HCT116 (cell line): ENCODE measurements at regions not wholly inside any gene's neighbourhood (a gene's known extent, or its start where the extent isn't known, plus 50 kb on each side); places are given as distances from the start of the nearest gene placed in this dataset.

ENCODE experiments used
- ATAC-seq: fragments of 200-7000 bp; cut with Tn5 transposase; 2 replicates; pipeline ENCODE4 v1.9.1; 2020; ENCODE audit warnings: mild to moderate bottlenecking, moderate library complexity
- BruUV-seq: library from RNA; stranded (reverse); fragments of 400-500 nt; replicated peaks from 2 replicates; lab custom pipeline; 2021; lab: Mats Ljungman, UMichigan
- CTCF ChIA-PET: fragments of 300-600 bp; sonication (Branson Sonifier 250); formaldehyde crosslinking; loops from one replicate; lab custom pipeline; 2021; ENCODE audit warnings: antibody characterized with exemption; lab: Charles Lee
- POLR2A ChIA-PET: fragments of 300-600, 350-600 bp; sonication (Branson Sonifier 250); formaldehyde crosslinking; loops from one replicate; lab custom pipeline; 2021; ENCODE audit warnings: antibody characterized with exemption; lab: Charles Lee
- RAD21 ChIA-PET, 2 experiments: fragments of 300-600 bp; sonication (Branson Sonifier 250); formaldehyde crosslinking; loops; one replicate each; lab custom pipeline; 2023; ENCODE audit warnings: low total read pairs in 2 of 2; ENCODE audit not compliant: uncharacterized antibody in 2 of 2, unreplicated experiment in 2 of 2, low non-redundant PET in 1 of 2; lab: Charles Lee
- DNase-seq: peaks from one replicate; pipeline ENCODE4 v3.0.0-alpha.2; 2010; ENCODE audit warnings: low read depth, low spot score
- H2AFZ ChIP-seq: fragments of 200-600 bp; shearing (Covaris generic), sonication (generic); 2 replicates; pipeline ENCODE4 v1.6.1; 2017; ENCODE audit warnings: low read depth, mixed run types, mixed read lengths, antibody characterized with exemption, low read length; ENCODE audit not compliant: poor library complexity, severe bottlenecking
- H3K27ac ChIP-seq: 2 replicates; pipeline ENCODE4 v1.5.1; 2012; ENCODE audit warnings: low read depth, low read length
- H3K27me3 ChIP-seq: fragments of 200-600 bp; sonication (generic); 2 replicates; pipeline ENCODE4 v1.6.1; 2016; ENCODE audit warnings: mixed run types, low read length, mixed read lengths; ENCODE audit not compliant: insufficient read depth
- H3K36me3 ChIP-seq, 2 experiments: fragments of 200-500 bp in 1 of 2; fragments of 200-600 bp in 1 of 2; sonication (Bioruptor generic) in 1 of 2; sonication (generic) in 1 of 2; 2 replicates each; pipeline versions ENCODE4 v1.5.1 to v1.6.1; 2014 to 2016; ENCODE audit warnings: low read length in 2 of 2, inconsistent platforms in 1 of 2, mixed read lengths in 1 of 2, mixed run types in 1 of 2; ENCODE audit not compliant: insufficient read depth in 2 of 2, control insufficient read depth in 1 of 2
- H3K4me1 ChIP-seq, 2 experiments: fragments of 200-600 bp in 1 of 2; sonication (generic) in 1 of 2; 2 replicates each; pipeline versions ENCODE4 v1.5.1 to v1.6.1; 2012 to 2017; ENCODE audit warnings: low read length in 2 of 2, inconsistent platforms in 1 of 2, mild to moderate bottlenecking in 1 of 2, mixed read lengths in 1 of 2, mixed run types in 1 of 2, moderate library complexity in 1 of 2; ENCODE audit not compliant: insufficient read depth in 2 of 2, control insufficient read depth in 1 of 2
- H3K4me2 ChIP-seq: fragments of 200-600 bp; sonication (generic); 2 replicates; pipeline ENCODE4 v1.6.1; 2017; ENCODE audit warnings: mixed run types, low read length, mixed read lengths
- H3K4me3 ChIP-seq, 2 experiments: fragments of 200-600 bp in 1 of 2; sonication (generic) in 1 of 2; replicated peaks in 1 of 2; 2 replicates each; pipeline ENCODE4 v1.5.1; 2011 to 2016; ENCODE audit warnings: low read length in 2 of 2, control low read depth in 1 of 2, low read depth in 1 of 2, mild to moderate bottlenecking in 1 of 2, mixed read lengths in 1 of 2, mixed run types in 1 of 2
- H3K79me2 ChIP-seq: fragments of 200-600 bp; sonication (generic); 2 replicates; pipeline ENCODE4 v1.6.1; 2017; ENCODE audit warnings: mild to moderate bottlenecking, mixed run types, low read length, moderate library complexity, mixed read lengths; ENCODE audit not compliant: insufficient read depth
- H3K9ac ChIP-seq: fragments of 200-600 bp; sonication (generic); 2 replicates; pipeline ENCODE4 v1.6.1; 2016; ENCODE audit warnings: low read length, mixed read lengths
- H3K9me2 ChIP-seq: fragments of 200-600 bp; sonication (generic), shearing (Covaris generic); 2 replicates; pipeline ENCODE4 v1.6.1; 2017; ENCODE audit warnings: mixed run types, mild to moderate bottlenecking, moderate library complexity; ENCODE audit not compliant: insufficient read depth
- H3K9me3 ChIP-seq, 2 experiments: fragments of 200-500 bp in 1 of 2; fragments of 200-600 bp in 1 of 2; sonication (Bioruptor generic) in 1 of 2; sonication (generic) in 1 of 2; 2 replicates each; pipeline ENCODE4 v1.6.1; 2014 to 2017; ENCODE audit warnings: low read length in 2 of 2, mixed read lengths in 2 of 2, inconsistent platforms in 1 of 2, low read depth in 1 of 2, mild to moderate bottlenecking in 1 of 2, mixed run types in 1 of 2, moderate library complexity in 1 of 2; ENCODE audit not compliant: control insufficient read depth in 1 of 2, insufficient read depth in 1 of 2
- H4K20me1 ChIP-seq: fragments of 200-600 bp; sonication (generic), shearing (Covaris generic); 2 replicates; pipeline ENCODE4 v1.6.1; 2017; ENCODE audit warnings: mixed run types, mild to moderate bottlenecking, moderate library complexity; ENCODE audit not compliant: insufficient read depth
- ATF3 ChIP-seq: IDR thresholded peaks from 2 replicates; pipeline ENCODE4 v1.6.1; 2012
- CBX3 ChIP-seq: IDR thresholded peaks from 2 replicates; pipeline ENCODE4 v1.6.1; 2012; ENCODE audit warnings: low read depth
- CEBPB ChIP-seq: IDR thresholded peaks from 2 replicates; pipeline ENCODE4 v1.6.1; 2012; ENCODE audit warnings: low read depth
- CTCF ChIP-seq, 3 experiments: fragments of 200-600 bp in 1 of 3; sonication (generic) in 1 of 3; IDR thresholded peaks in 2 of 3; conservative IDR thresholded peaks in 1 of 3; 2 replicates each; pipeline ENCODE4 v1.5.1; 2012 to 2017; ENCODE audit warnings: low read depth in 2 of 3, low read length in 2 of 3, antibody characterized with exemption in 1 of 3, borderline replicate concordance in 1 of 3, control low read depth in 1 of 3, mild to moderate bottlenecking in 1 of 3, mixed read lengths in 1 of 3, mixed run types in 1 of 3, moderate library complexity in 1 of 3; ENCODE audit not compliant: insufficient read depth in 1 of 3
- EGR1 ChIP-seq: IDR thresholded peaks from 2 replicates; pipeline ENCODE4 v1.6.1; 2012; ENCODE audit warnings: low read depth
- ELF1 ChIP-seq: IDR thresholded peaks from 2 replicates; pipeline ENCODE4 v1.6.1; 2012; ENCODE audit warnings: low read depth, borderline replicate concordance
- EZH2phosphoT487 ChIP-seq: fragments of 200-600 bp; IDR thresholded peaks from 2 replicates; pipeline ENCODE4 v1.6.1; 2018; ENCODE audit warnings: antibody characterized with exemption, borderline replicate concordance
- FOSL1 ChIP-seq: IDR thresholded peaks from 2 replicates; pipeline ENCODE4 v1.6.1; 2012; ENCODE audit warnings: low read depth
- JUND ChIP-seq: IDR thresholded peaks from 2 replicates; pipeline ENCODE4 v1.6.1; 2012
- MAX ChIP-seq: IDR thresholded peaks from 2 replicates; pipeline ENCODE4 v1.6.1; 2012
- POLR2A ChIP-seq: IDR thresholded peaks from 2 replicates; pipeline ENCODE4 v1.7.0; 2011; ENCODE audit warnings: borderline replicate concordance; ENCODE audit not compliant: insufficient read depth, insufficient read length; ENCODE audit errors: extremely low read depth
- POLR2AphosphoS5 ChIP-seq: IDR thresholded peaks from 2 replicates; pipeline ENCODE4 v1.6.1; 2011; ENCODE audit warnings: mild to moderate bottlenecking, low read depth, low read length, moderate library complexity
- RAD21 ChIP-seq: IDR thresholded peaks from 2 replicates; pipeline ENCODE4 v1.6.1; 2012; ENCODE audit warnings: low read depth, mild to moderate bottlenecking
- REST ChIP-seq: IDR thresholded peaks from 2 replicates; pipeline ENCODE4 v1.6.1; 2012; ENCODE audit warnings: low read depth
- SIN3A ChIP-seq: IDR thresholded peaks from 2 replicates; pipeline ENCODE4 v1.6.1; 2012; ENCODE audit warnings: low read depth
- SP1 ChIP-seq: IDR thresholded peaks from 2 replicates; pipeline ENCODE4 v1.6.1; 2012; ENCODE audit warnings: low read depth
- SRF ChIP-seq: IDR thresholded peaks from 2 replicates; pipeline ENCODE4 v1.6.1; 2012; ENCODE audit warnings: low read depth
- TCF7L2 ChIP-seq: IDR thresholded peaks from 2 replicates; pipeline ENCODE4 v1.7.0; 2011; ENCODE audit warnings: borderline replicate concordance, inconsistent platforms; ENCODE audit not compliant: insufficient read depth, insufficient read length; ENCODE audit errors: extremely low read depth
- ZBTB33 ChIP-seq: IDR thresholded peaks from 2 replicates; pipeline ENCODE4 v1.6.1; 2011; ENCODE audit warnings: mild to moderate bottlenecking, low read length, moderate library complexity; ENCODE audit not compliant: insufficient replicate concordance; ENCODE audit errors: extremely low read depth
- ZFX ChIP-seq: fragments of 450-650 bp; IDR thresholded peaks from 2 replicates; pipeline ENCODE4 v1.6.1; 2017
- intact Hi-C: fragments of 100-400 bp; cut with micrococcal nuclease; formaldehyde crosslinking; loops from 2 replicates; pipeline ENCODE4 v1.10.0; 2022

GRCh38 chr1:148379697-148380096 is 103.4 kb downstream of the PPIAL4G start:
- intact Hi-C loops: no loop called here
- no peaks in the 10 kb centered on the region for H3K36me3 ChIP-seq
- H3K4me2 ChIP-seq: no peak overlapping the region
- H3K9ac ChIP-seq: no peak overlapping the region
- H3K27ac ChIP-seq: no peak overlapping the region
- no peak for DNase-seq
- ChIA-PET POLR2A (no interaction called here), CTCF (no interaction called here), RAD21 (no interaction called here)
- no peaks in the 10 kb centered on the region for H3K27me3 ChIP-seq
- no peaks in the 10 kb centered on the region for H3K4me1 ChIP-seq
- no peaks in the 10 kb centered on the region for H3K9me2 ChIP-seq
- no peak for ATAC-seq
- no peak overlapping the region for H2AFZ ChIP-seq
- no peaks in the 10 kb centered on the region for H4K20me1 ChIP-seq
- H3K4me3 ChIP-seq: no peak overlapping the region
- H3K79me2 ChIP-seq: no peaks in the 10 kb centered on the region
- TF ChIP-seq CBX3 (no peak), FOSL1 (no peak), MAX (no peak), SP1 (no peak), REST (no peak), POLR2A (no peak), CEBPB (no peak), TCF7L2 (no peak), ZFX (no peak), EGR1 (no peak), CTCF (IDR thresholded peaks at IDR 0.05 in 2 of 3, conservative IDR thresholded peaks at IDR 0.05 in 1 of 3; ENCODE audit: borderline replicate concordance in 1 of 3, insufficient read depth in 1 of 3, low read depth in 2 of 3, low read length in 2 of 3) (no peak), ZBTB33 (no peak), ATF3 (no peak), JUND (no peak), SIN3A (no peak), SRF (no peak), RAD21 (no peak), EZH2phosphoT487 (no peak), ELF1 (no peak), POLR2AphosphoS5 (no peak)
- BruUV-seq: no TSS peak
- H3K9me3 ChIP-seq: no peaks in the 10 kb centered on the region
